DND-41 (cell line): ENCODE measurements at regions not wholly inside any gene's neighbourhood (a gene's known extent, or its start where the extent isn't known, plus 50 kb on each side); places are given as distances from the start of the nearest gene placed in this dataset.

ENCODE experiments used
- ATAC-seq: fragments of 200-7000 bp; cut with Tn5 transposase; 3 replicates; pipeline ENCODE4 v1.9.1; 2021; ENCODE audit warnings: low read depth; ENCODE audit not compliant: insufficient read depth
- DNase-seq: peaks from one replicate; pipeline ENCODE4 v3.0.0-alpha.2; 2020
- H2AFZ ChIP-seq: 2 replicates; pipeline ENCODE4 v1.6.0; 2012; ENCODE audit warnings: low read depth, low read length
- H3K27ac ChIP-seq: 2 replicates; pipeline ENCODE4 v1.5.1; 2012; ENCODE audit warnings: low read length, inconsistent platforms
- H3K27me3 ChIP-seq: fragments of 200-600 bp; sonication (generic); 2 replicates; pipeline ENCODE4 v1.6.0; 2012; ENCODE audit warnings: low read length, mild to moderate bottlenecking, inconsistent platforms; ENCODE audit not compliant: insufficient read depth, poor library complexity
- H3K36me3 ChIP-seq: 2 replicates; pipeline ENCODE4 v1.5.1; 2012; ENCODE audit warnings: low read length, inconsistent platforms; ENCODE audit not compliant: insufficient read depth
- H3K4me1 ChIP-seq: 2 replicates; pipeline ENCODE4 v1.5.1; 2012; ENCODE audit warnings: mild to moderate bottlenecking, low read length; ENCODE audit not compliant: insufficient read depth
- H3K4me2 ChIP-seq: 2 replicates; pipeline ENCODE4 v1.6.0; 2012; ENCODE audit warnings: mild to moderate bottlenecking, moderate library complexity, low read length, inconsistent platforms; ENCODE audit not compliant: insufficient read depth
- H3K4me3 ChIP-seq, 2 experiments: fragments of 200-600 bp in 1 of 2; shearing (Covaris generic) in 1 of 2; 2 replicates each; pipeline ENCODE4 v1.5.1; 2012 to 2016; ENCODE audit warnings: inconsistent platforms in 2 of 2, low read length in 2 of 2, mild to moderate bottlenecking in 2 of 2, low read depth in 1 of 2, moderate library complexity in 1 of 2
- H3K79me2 ChIP-seq: 2 replicates; pipeline ENCODE4 v1.6.0; 2012; ENCODE audit warnings: low read length, inconsistent platforms; ENCODE audit not compliant: insufficient read depth
- H3K9ac ChIP-seq: 2 replicates; pipeline ENCODE4 v1.6.0; 2012; ENCODE audit warnings: low read depth, mild to moderate bottlenecking, inconsistent platforms, low read length, moderate library complexity
- H3K9me3 ChIP-seq: 2 replicates; pipeline ENCODE4 v1.5.1; 2012; ENCODE audit warnings: low read length, moderate library complexity, mild to moderate bottlenecking, inconsistent platforms; ENCODE audit not compliant: insufficient read depth, severe bottlenecking
- H4K20me1 ChIP-seq: 2 replicates; pipeline ENCODE4 v1.6.0; 2012; ENCODE audit warnings: low read length; ENCODE audit not compliant: insufficient read depth
- EZH2 ChIP-seq: IDR thresholded peaks from 3 replicates; pipeline ENCODE4 v1.6.1; 2012; ENCODE audit warnings: borderline replicate concordance, low read depth, mild to moderate bottlenecking, moderate library complexity, low read length, inconsistent platforms; ENCODE audit not compliant: severe bottlenecking
- TF ChIP-seq, protein P1 (sequence below): IDR thresholded peaks from 2 replicates; pipeline ENCODE4 v1.5.1; 2012; ENCODE audit warnings: borderline replicate concordance, low read length, moderate library complexity, mild to moderate bottlenecking; ENCODE audit not compliant: poor library complexity, severe bottlenecking; ENCODE audit errors: extremely low read depth

DNA sequence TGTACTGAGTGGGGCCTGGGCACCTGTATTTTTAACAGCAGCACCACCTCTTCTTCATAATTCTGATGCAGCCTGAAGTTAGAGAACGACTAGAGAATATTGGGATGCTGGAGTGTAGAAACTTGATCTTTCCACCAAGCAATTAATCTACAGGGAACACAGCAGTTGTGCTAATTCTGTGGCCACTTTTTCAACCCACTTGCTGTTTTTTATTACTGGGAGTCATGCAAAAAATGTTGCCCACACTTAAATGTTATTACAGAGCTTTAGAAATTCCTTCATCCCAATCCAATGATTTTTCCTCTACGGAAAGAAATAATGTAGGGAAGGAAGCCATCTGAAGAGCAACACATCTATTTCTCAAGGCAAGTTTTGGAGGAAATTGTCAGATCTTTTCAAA, 190.9 kb upstream of the TUT7 start:
- H3K27ac ChIP-seq = no peak overlapping the region
- H3K79me2 ChIP-seq = no peaks in the 10 kb centered on the region
- no peaks in the 10 kb centered on the region for H3K9me3 ChIP-seq
- H2AFZ ChIP-seq = no peak overlapping the region
- no peak overlapping the region for H3K4me3 ChIP-seq
- no peak for DNase-seq
- H3K27me3 ChIP-seq = no peaks in the 10 kb centered on the region
- H3K36me3 ChIP-seq = no peaks in the 10 kb centered on the region
- no peaks in the 10 kb centered on the region for H4K20me1 ChIP-seq
- H3K4me2 ChIP-seq = no peak overlapping the region
- no peaks in the 10 kb centered on the region for H3K4me1 ChIP-seq
- no peak for ATAC-seq
- TF ChIP-seq, protein P1, sequence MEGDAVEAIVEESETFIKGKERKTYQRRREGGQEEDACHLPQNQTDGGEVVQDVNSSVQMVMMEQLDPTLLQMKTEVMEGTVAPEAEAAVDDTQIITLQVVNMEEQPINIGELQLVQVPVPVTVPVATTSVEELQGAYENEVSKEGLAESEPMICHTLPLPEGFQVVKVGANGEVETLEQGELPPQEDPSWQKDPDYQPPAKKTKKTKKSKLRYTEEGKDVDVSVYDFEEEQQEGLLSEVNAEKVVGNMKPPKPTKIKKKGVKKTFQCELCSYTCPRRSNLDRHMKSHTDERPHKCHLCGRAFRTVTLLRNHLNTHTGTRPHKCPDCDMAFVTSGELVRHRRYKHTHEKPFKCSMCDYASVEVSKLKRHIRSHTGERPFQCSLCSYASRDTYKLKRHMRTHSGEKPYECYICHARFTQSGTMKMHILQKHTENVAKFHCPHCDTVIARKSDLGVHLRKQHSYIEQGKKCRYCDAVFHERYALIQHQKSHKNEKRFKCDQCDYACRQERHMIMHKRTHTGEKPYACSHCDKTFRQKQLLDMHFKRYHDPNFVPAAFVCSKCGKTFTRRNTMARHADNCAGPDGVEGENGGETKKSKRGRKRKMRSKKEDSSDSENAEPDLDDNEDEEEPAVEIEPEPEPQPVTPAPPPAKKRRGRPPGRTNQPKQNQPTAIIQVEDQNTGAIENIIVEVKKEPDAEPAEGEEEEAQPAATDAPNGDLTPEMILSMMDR = no peak
- no peak for TF ChIP-seq EZH2
- no peak overlapping the region for H3K9ac ChIP-seq

DNA sequence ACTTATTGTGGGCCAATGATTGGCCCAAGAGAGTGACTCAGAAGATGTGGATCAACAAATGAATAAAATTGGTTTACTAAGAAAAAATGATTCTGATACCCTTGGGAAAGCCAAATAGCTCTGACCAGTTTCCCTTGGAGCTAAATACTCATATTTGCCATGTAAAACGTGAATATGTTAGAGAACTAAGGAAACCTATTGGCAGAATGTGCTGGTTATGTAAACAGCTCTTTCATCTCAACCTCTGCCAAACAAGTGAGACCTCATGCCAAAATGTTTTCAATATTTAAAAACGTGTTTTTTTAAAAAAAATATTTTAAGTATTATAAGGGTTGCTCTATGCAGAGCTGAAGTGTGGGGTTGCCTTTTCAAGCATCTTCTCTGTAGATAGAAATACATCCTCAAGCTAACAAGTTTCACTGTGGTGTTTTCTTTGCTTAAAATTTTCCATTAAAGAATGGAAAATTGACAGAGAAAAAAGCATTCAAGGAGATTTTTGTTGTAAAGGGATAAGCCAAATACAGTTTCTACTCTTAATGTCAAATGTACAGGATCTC, 186.9 kb upstream of the TUT7 start:
- H3K9me3 ChIP-seq = no peaks in the 10 kb centered on the region
- DNase-seq = no peak
- no peaks in the 10 kb centered on the region for H3K79me2 ChIP-seq
- H3K4me2 ChIP-seq = no peak overlapping the region
- H2AFZ ChIP-seq = no peak overlapping the region
- no peak overlapping the region for H3K9ac ChIP-seq
- H3K36me3 ChIP-seq = no peaks in the 10 kb centered on the region
- H4K20me1 ChIP-seq = no peaks in the 10 kb centered on the region
- H3K27ac ChIP-seq = no peak overlapping the region
- H3K4me1 ChIP-seq = no peaks in the 10 kb centered on the region
- H3K4me3 ChIP-seq = no peak overlapping the region
- TF ChIP-seq, protein P1 = no peak
- TF ChIP-seq EZH2 = no peak
- no peaks in the 10 kb centered on the region for H3K27me3 ChIP-seq
- ATAC-seq = no peak

- no peak for ATAC-seq
- no peaks in the 10 kb centered on the region for H3K4me1 ChIP-seq
- DNase-seq = no peak
Measured at GRCh38 chr9:86535406-86535915, 181.3 kb upstream of the TUT7 start.

More at GRCh38 chr9:86535406-86535915, 181.3 kb upstream of the TUT7 start:
- Histone ChIP-seq H3K4me3 (no peak overlapping the region), H2AFZ (no peak overlapping the region), H3K9ac (no peak overlapping the region), H3K27ac (no peak overlapping the region), H3K79me2 (no peaks in the 10 kb centered on the region), H3K27me3 (no peaks in the 10 kb centered on the region), H3K9me3 (no peaks in the 10 kb centered on the region), H4K20me1 (no peaks in the 10 kb centered on the region), H3K36me3 (no peaks in the 10 kb centered on the region), H3K4me2 (no peak overlapping the region)
- no peak for TF ChIP-seq EZH2
- TF ChIP-seq, protein P1 = no peak
